Testis (tissue), 2 donors: ENCODE measurements at regions not wholly inside any gene's neighbourhood (a gene's known extent, or its start where the extent isn't known, plus 50 kb on each side); places are given as distances from the start of the nearest gene placed in this dataset.

Source experiments
- DNase-seq: peaks from one replicate; pipeline ENCODE4 v3.0.0-alpha.2; 2019
- H3K27ac ChIP-seq, 2 donors: fragments of 200-600 bp; sonication (generic); one replicate each; pipeline ENCODE4 v1.5.1; 2019
- H3K27me3 ChIP-seq: fragments of 200-600 bp; sonication (generic); one replicate; pipeline ENCODE4 v1.5.1; 2019
- H3K36me3 ChIP-seq: fragments of 200-600 bp; sonication (generic); one replicate; pipeline ENCODE4 v1.5.1; 2017; ENCODE audit warnings: low read depth; ENCODE audit errors: missing control alignments
- H3K4me1 ChIP-seq: fragments of 200-600 bp; sonication (generic); one replicate; pipeline ENCODE4 v1.5.1; 2019
- H3K4me3 ChIP-seq, 2 donors: fragments of 200-600 bp; sonication (generic); one replicate each; pipeline ENCODE4 v1.5.1; 2017 to 2019
- H3K9me3 ChIP-seq: fragments of 200-600 bp; sonication (generic); one replicate; pipeline ENCODE4 v1.5.1; 2017
- CTCF ChIP-seq, 3 experiments: fragments of 450-650 bp in 2 of 3; fragments of 200-600 bp in 1 of 3; sonication (generic) in 1 of 3; IDR thresholded peaks; one replicate each; pipeline ENCODE4 v1.5.1; 2016 to 2019; ENCODE audit warnings: antibody characterized with exemption in 3 of 3, mild to moderate bottlenecking in 2 of 3, moderate library complexity in 1 of 3
- POLR2A ChIP-seq: fragments of 450-650 bp; IDR thresholded peaks from one replicate; pipeline ENCODE4 v1.6.1; 2017; ENCODE audit warnings: antibody characterized with exemption, mild to moderate bottlenecking, moderate library complexity
- WGBS, 2 donors: methylation state at CpG; one replicate each; pipeline ENCODE4 v1.1.5; 2018; 5-methylcytosine and 5-hydroxymethylcytosine counted together
- intact Hi-C: fragments of 100-400 bp; cut with DNase I; formaldehyde crosslinking; loops from one replicate; pipeline ENCODE4 v1.15.1; 2023; ENCODE audit warnings: low total_unique reads

GRCh38 chr10:88181902-88182600 is 318.6 kb downstream of the PTEN start:
- no peak overlapping the region for H3K4me3 ChIP-seq
- no peaks in the 10 kb centered on the region for H3K27me3 ChIP-seq
- no peaks in the 10 kb centered on the region for H3K4me1 ChIP-seq
- DNase-seq: no peak
- no peaks in the 10 kb centered on the region for H3K9me3 ChIP-seq
- no peaks in the 10 kb centered on the region for H3K36me3 ChIP-seq
- TF ChIP-seq CTCF (IDR thresholded peaks at IDR 0.05): no peak
- no peak for TF ChIP-seq POLR2A
- intact Hi-C loops: no loop called here
- WGBS, 2 donors: 76 to 90% methylated on average over 3 of the region's 3 CpGs
- no peak overlapping the region for H3K27ac ChIP-seq

- Histone ChIP-seq H3K4me1 (no peaks in the 10 kb centered on the region), H3K36me3 (no peaks in the 10 kb centered on the region), H3K9me3 (no peaks in the 10 kb centered on the region), H3K27me3 (no peaks in the 10 kb centered on the region), H3K27ac (no peak overlapping the region), H3K4me3 (no peak overlapping the region)
- no peak for TF ChIP-seq CTCF (IDR thresholded peaks at IDR 0.05)
- TF ChIP-seq POLR2A: no peak
- DNase-seq: no peak
- intact Hi-C loops: no loop called here
These were observed 319.1 kb downstream of the PTEN start for GRCh38 chr10:88182601-88182930.

GRCh38 chr10:88184543-88185297 is 321.3 kb downstream of the PTEN start:
- H3K27me3 ChIP-seq: no peaks in the 10 kb centered on the region
- no peaks in the 10 kb centered on the region for H3K4me1 ChIP-seq
- no peak for DNase-seq
- no peak overlapping the region for H3K27ac ChIP-seq
- TF ChIP-seq POLR2A (no peak), CTCF (IDR thresholded peaks at IDR 0.05) (no peak)
- 94 to 96% methylated on average over 3 of the region's 3 CpGs for WGBS, 2 donors
- intact Hi-C loops: no loop called here
- H3K36me3 ChIP-seq: no peaks in the 10 kb centered on the region
- no peaks in the 10 kb centered on the region for H3K9me3 ChIP-seq
- H3K4me3 ChIP-seq: no peak overlapping the region

GRCh38 chr10:88185830-88186229 is 322.4 kb downstream of the PTEN start:
- intact Hi-C loops: no loop called here
- no peaks in the 10 kb centered on the region for H3K4me1 ChIP-seq
- no peak for TF ChIP-seq CTCF (IDR thresholded peaks at IDR 0.05)
- no peak for TF ChIP-seq POLR2A
- no peaks in the 10 kb centered on the region for H3K9me3 ChIP-seq
- DNase-seq: no peak
- no peaks in the 10 kb centered on the region for H3K36me3 ChIP-seq
- H3K27me3 ChIP-seq: no peaks in the 10 kb centered on the region
- WGBS, 2 donors: 49 to 56% methylated on average over 2 of the region's 2 CpGs
- H3K27ac ChIP-seq: no peak overlapping the region
- no peak overlapping the region for H3K4me3 ChIP-seq

- 83 to 84% methylated on average over 2 of the region's 2 CpGs for WGBS, 2 donors
- Histone ChIP-seq H3K4me1 (no peaks in the 10 kb centered on the region), H3K4me3 (no peak overlapping the region), H3K27ac (no peak overlapping the region), H3K9me3 (no peaks in the 10 kb centered on the region), H3K36me3 (no peaks in the 10 kb centered on the region), H3K27me3 (no peaks in the 10 kb centered on the region)
- DNase-seq: no peak
- intact Hi-C loops: no loop called here
- TF ChIP-seq CTCF (IDR thresholded peaks at IDR 0.05): no peak
- no peak for TF ChIP-seq POLR2A
These were observed 322.9 kb downstream of the PTEN start for GRCh38 chr10:88186335-88186734.
